B cell (primary cell): ENCODE measurements at regions not wholly inside any gene's neighbourhood (a gene's known extent, or its start where the extent isn't known, plus 50 kb on each side); places are given as distances from the start of the nearest gene placed in this dataset.

ENCODE experiments used
- ATAC-seq: fragments of 200-7000 bp; cut with Tn5 transposase; one replicate; pipeline ENCODE4 v1.10.0; 2021; ENCODE audit warnings: low read depth, mild to moderate bottlenecking, moderate number of reproducible peaks, moderate library complexity
- CTCF ChIA-PET: fragments of 350-600 bp; sonication (Branson Sonifier 250); formaldehyde crosslinking; loops from one replicate; lab custom pipeline; 2021; ENCODE audit warnings: antibody characterized with exemption, inconsistent platforms; lab: Charles Lee
- POLR2A ChIA-PET: fragments of 350-600 bp; sonication (Branson Sonifier 250); formaldehyde crosslinking; loops from one replicate; lab custom pipeline; 2021; ENCODE audit warnings: antibody characterized with exemption; lab: Charles Lee
- DNase-seq: peaks from one replicate; pipeline ENCODE4 v3.0.0; 2013
- H2AFZ ChIP-seq: 2 replicates; pipeline ENCODE4 v1.6.1; 2012; ENCODE audit warnings: mild to moderate bottlenecking, low read depth, low read length; ENCODE audit not compliant: insufficient read depth, poor library complexity, severe bottlenecking
- H3K27ac ChIP-seq, 2 donors: 1 replicate in 1 of 2; 2 replicates in 1 of 2; pipeline ENCODE4 v1.5.1; 2012 to 2013; ENCODE audit warnings: low read length in 2 of 2, mild to moderate bottlenecking in 2 of 2, moderate library complexity in 1 of 2
- H3K27me3 ChIP-seq, 4 experiments: fragments of 200-600 bp in 1 of 4; sonication (generic) in 1 of 4; replicated peaks in 1 of 4; 1 replicate in 2 of 4; 2 replicates in 2 of 4; pipeline versions ENCODE4 v1.6.1 to v1.7.0; 2013 to 2016; ENCODE audit warnings: low read length in 3 of 4, mild to moderate bottlenecking in 2 of 4, mixed read lengths in 1 of 4, moderate library complexity in 1 of 4; ENCODE audit not compliant: insufficient read depth in 4 of 4, control insufficient read depth in 3 of 4; ENCODE audit errors: control extremely low read depth in 1 of 4
- H3K36me3 ChIP-seq, 2 experiments: replicated peaks in 1 of 2; 1 replicate in 1 of 2; 2 replicates in 1 of 2; pipeline versions ENCODE4 v1.6.1 to v1.7.1; 2013; ENCODE audit warnings: low read length in 1 of 2; ENCODE audit not compliant: insufficient read depth in 2 of 2, control insufficient read depth in 1 of 2; ENCODE audit errors: control extremely low read depth in 1 of 2, extremely low read depth in 1 of 2
- H3K4me1 ChIP-seq, 2 donors: fragments of 200-600 bp in 1 of 2; sonication (generic) in 1 of 2; 1 replicate in 1 of 2; 2 replicates in 1 of 2; pipeline versions ENCODE4 v1.5.1 to v1.6.1; 2013 to 2017; ENCODE audit warnings: low read length in 2 of 2; ENCODE audit not compliant: control insufficient read depth in 2 of 2, insufficient read depth in 2 of 2
- H3K4me2 ChIP-seq: replicated peaks from 2 replicates; pipeline ENCODE3; 2012; ENCODE audit warnings: mild to moderate bottlenecking, low read depth, low read length; ENCODE audit not compliant: poor library complexity, severe bottlenecking
- H3K4me3 ChIP-seq, 5 experiments: fragments of 200-600 bp in 1 of 5; sonication (generic) in 1 of 5; 1 replicate in 3 of 5; 2 replicates in 2 of 5; pipeline versions ENCODE4 v1.5.1 to v1.7.0; 2011 to 2016; ENCODE audit warnings: low read length in 4 of 5, mild to moderate bottlenecking in 4 of 5, low read depth in 2 of 5, control low read depth in 1 of 5, moderate library complexity in 1 of 5; ENCODE audit not compliant: insufficient read depth in 1 of 5; ENCODE audit errors: control extremely low read depth in 1 of 5, extremely low read depth in 1 of 5
- H3K79me2 ChIP-seq: fragments of 200-600 bp; sonication (generic); one replicate; pipeline ENCODE4 v1.6.0; 2016; ENCODE audit warnings: low read length; ENCODE audit not compliant: control insufficient read depth, insufficient read depth
- H3K9ac ChIP-seq: fragments of 200-600 bp; sonication (generic); 2 replicates; pipeline ENCODE4 v1.6.1; 2017; ENCODE audit warnings: mild to moderate bottlenecking, low read length, moderate library complexity
- H3K9me3 ChIP-seq, 3 donors: one replicate each; pipeline versions ENCODE4 v1.6.1 to v1.7.1; 2013; ENCODE audit warnings: low read length in 2 of 3; ENCODE audit not compliant: control insufficient read depth in 2 of 3, insufficient read depth in 1 of 3; ENCODE audit errors: control extremely low read depth in 1 of 3
- H4K20me1 ChIP-seq: 2 replicates; pipeline ENCODE4 v1.6.0; 2012; ENCODE audit warnings: mild to moderate bottlenecking, low read length; ENCODE audit not compliant: insufficient read depth, control insufficient read depth, poor library complexity, severe bottlenecking
- H3K27ac Mint-ChIP-seq: one replicate; pipeline ENCODE4 v1.8.0; 2021; ENCODE audit warnings: mixed read lengths
- H3K27me3 Mint-ChIP-seq: one replicate; pipeline ENCODE4 v1.8.0; 2021; ENCODE audit warnings: mixed read lengths
- H3K4me1 Mint-ChIP-seq: one replicate; pipeline ENCODE4 v1.8.0; 2021; ENCODE audit warnings: mixed read lengths
- H3K4me3 Mint-ChIP-seq: one replicate; pipeline ENCODE4 v1.8.0; 2021; ENCODE audit warnings: mixed read lengths
- H3K9me3 Mint-ChIP-seq: one replicate; pipeline ENCODE4 v1.8.0; 2022; ENCODE audit warnings: mixed read lengths; ENCODE audit not compliant: insufficient read depth
- EZH2 ChIP-seq: IDR thresholded peaks from 2 replicates; pipeline ENCODE4 v1.6.1; 2012; ENCODE audit warnings: borderline replicate concordance, low read depth, mild to moderate bottlenecking, moderate library complexity, low read length; ENCODE audit not compliant: insufficient read depth, poor library complexity, severe bottlenecking
- WGBS: methylation state at CpG from one replicate; pipeline ENCODE4 v1.1.5; 2013; ENCODE audit warnings: missing lambda C conversion rate; ENCODE audit not compliant: insufficient coverage; 5-methylcytosine and 5-hydroxymethylcytosine counted together
- intact Hi-C: fragments of 100-400 bp; cut with micrococcal nuclease; formaldehyde crosslinking; loops from one replicate; pipeline ENCODE4 v1.10.0; 2022
- TF ChIP-seq, protein P1 (sequence below): fragments of 200-600 bp; IDR thresholded peaks from one replicate; pipeline ENCODE4 v1.8.0; 2022; ENCODE audit warnings: antibody characterized with exemption, mild to moderate bottlenecking

DNA sequence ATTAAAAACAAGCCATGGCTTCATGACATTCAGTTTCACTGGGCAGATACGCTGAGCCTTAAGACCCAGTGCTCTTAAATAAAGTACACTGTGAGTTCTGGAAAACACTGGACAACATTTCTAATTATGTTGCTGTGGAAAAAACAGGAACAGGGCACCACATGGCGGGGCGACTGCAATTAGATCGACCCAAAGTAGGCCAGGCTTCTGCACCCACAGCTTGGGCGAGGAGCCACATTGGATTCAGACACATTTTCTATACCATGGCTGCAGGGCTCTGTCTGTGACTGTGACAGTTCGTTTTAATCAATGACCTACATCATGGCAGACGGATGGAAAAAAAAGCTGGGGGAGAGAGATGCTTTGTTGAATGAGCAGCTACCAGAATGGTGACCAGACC, 227.2 kb upstream of the HS6ST1 start:
- no peaks in the 10 kb centered on the region for H3K27me3 Mint-ChIP-seq
- no peaks in the 10 kb centered on the region for H4K20me1 ChIP-seq
- CTCF ChIA-PET: no interaction called here
- ATAC-seq: no peak
- H3K27me3 ChIP-seq: no peaks in the 10 kb centered on the region
- H3K4me2 ChIP-seq: no peak overlapping the region
- intact Hi-C loops: no loop called here
- H3K27ac ChIP-seq: no peak overlapping the region
- no peak overlapping the region for H3K9ac ChIP-seq
- no peaks in the 10 kb centered on the region for H3K4me1 ChIP-seq
- no peak for DNase-seq
- no peak overlapping the region for H3K4me3 Mint-ChIP-seq
- POLR2A ChIA-PET: no interaction called here
- H3K9me3 ChIP-seq: no peaks in the 10 kb centered on the region
- H3K27ac Mint-ChIP-seq: no peak overlapping the region
- no peak overlapping the region for H3K4me3 ChIP-seq
- 95% methylated on average over 6 of the region's 7 CpGs for WGBS
- H3K36me3 ChIP-seq: no peaks in the 10 kb centered on the region
- H3K79me2 ChIP-seq: no peaks in the 10 kb centered on the region
- no peak overlapping the region for H2AFZ ChIP-seq
- no peak for TF ChIP-seq EZH2
- TF ChIP-seq, protein P1, sequence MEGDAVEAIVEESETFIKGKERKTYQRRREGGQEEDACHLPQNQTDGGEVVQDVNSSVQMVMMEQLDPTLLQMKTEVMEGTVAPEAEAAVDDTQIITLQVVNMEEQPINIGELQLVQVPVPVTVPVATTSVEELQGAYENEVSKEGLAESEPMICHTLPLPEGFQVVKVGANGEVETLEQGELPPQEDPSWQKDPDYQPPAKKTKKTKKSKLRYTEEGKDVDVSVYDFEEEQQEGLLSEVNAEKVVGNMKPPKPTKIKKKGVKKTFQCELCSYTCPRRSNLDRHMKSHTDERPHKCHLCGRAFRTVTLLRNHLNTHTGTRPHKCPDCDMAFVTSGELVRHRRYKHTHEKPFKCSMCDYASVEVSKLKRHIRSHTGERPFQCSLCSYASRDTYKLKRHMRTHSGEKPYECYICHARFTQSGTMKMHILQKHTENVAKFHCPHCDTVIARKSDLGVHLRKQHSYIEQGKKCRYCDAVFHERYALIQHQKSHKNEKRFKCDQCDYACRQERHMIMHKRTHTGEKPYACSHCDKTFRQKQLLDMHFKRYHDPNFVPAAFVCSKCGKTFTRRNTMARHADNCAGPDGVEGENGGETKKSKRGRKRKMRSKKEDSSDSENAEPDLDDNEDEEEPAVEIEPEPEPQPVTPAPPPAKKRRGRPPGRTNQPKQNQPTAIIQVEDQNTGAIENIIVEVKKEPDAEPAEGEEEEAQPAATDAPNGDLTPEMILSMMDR: no peak
- H3K9me3 Mint-ChIP-seq: no peaks in the 10 kb centered on the region
- no peaks in the 10 kb centered on the region for H3K4me1 Mint-ChIP-seq

DNA sequence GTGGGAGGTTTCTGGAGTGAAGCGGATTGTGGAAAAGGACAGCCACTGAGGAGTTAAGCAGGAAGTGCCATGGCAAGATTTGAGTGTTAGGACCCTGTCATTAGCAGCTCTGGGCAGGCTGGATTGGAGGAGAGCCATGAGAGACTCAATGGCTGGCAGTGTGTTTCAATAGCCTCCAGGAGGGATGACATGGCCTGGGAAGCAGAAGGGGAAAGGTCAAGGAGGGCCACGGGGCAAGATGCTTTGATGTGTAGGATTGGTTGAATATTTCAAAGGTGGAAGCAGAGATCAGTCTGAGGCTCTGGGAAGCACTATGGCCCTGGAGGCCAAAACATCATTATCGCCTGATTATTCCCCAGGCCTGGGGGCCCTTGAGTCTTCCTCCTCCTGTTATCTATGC, 229.0 kb upstream of the HS6ST1 start:
- Histone ChIP-seq H3K36me3 (no peaks in the 10 kb centered on the region), H3K4me3 (no peak overlapping the region), H3K27ac (no peak overlapping the region), H3K79me2 (no peaks in the 10 kb centered on the region), H4K20me1 (no peaks in the 10 kb centered on the region), H3K9ac (no peak overlapping the region), H3K9me3 (no peaks in the 10 kb centered on the region), H2AFZ (no peak overlapping the region), H3K4me1 (no peaks in the 10 kb centered on the region), H3K27me3 (no peaks in the 10 kb centered on the region), H3K4me2 (no peak overlapping the region)
- no peaks in the 10 kb centered on the region for H3K9me3 Mint-ChIP-seq
- CTCF ChIA-PET: no interaction called here
- H3K4me3 Mint-ChIP-seq: no peak overlapping the region
- H3K27ac Mint-ChIP-seq: no peak overlapping the region
- no peak for ATAC-seq
- no peak for TF ChIP-seq EZH2
- TF ChIP-seq, protein P1: no peak
- no peaks in the 10 kb centered on the region for H3K4me1 Mint-ChIP-seq
- POLR2A ChIA-PET: no interaction called here
- H3K27me3 Mint-ChIP-seq: no peaks in the 10 kb centered on the region
- no peak for DNase-seq
- intact Hi-C loops: no loop called here
- 81% methylated on average over 3 of the region's 3 CpGs for WGBS
